MCF 10A (cell line): ENCODE measurements at regions not wholly inside any gene's neighbourhood (a gene's known extent, or its start where the extent isn't known, plus 50 kb on each side); places are given as distances from the start of the nearest gene placed in this dataset.

Experiments used
- BruUV-seq: library from RNA; stranded (reverse); fragments of 400-500 nt; replicated peaks from 2 replicates; lab custom pipeline; 2021; lab: Mats Ljungman, UMichigan
- CTCF ChIA-PET: fragments of 300-600 bp; sonication (Branson Sonifier 250); formaldehyde crosslinking; extraction: SDS; loops from one replicate; lab custom pipeline; 2021; ENCODE audit warnings: antibody characterized with exemption, inconsistent platforms; lab: Yijun Ruan, JAX
- POLR2A ChIA-PET: fragments of 300-600, 350-650 bp; sonication (Branson Sonifier 250); formaldehyde crosslinking; extraction: SDS; loops from one replicate; lab custom pipeline; 2020; ENCODE audit warnings: antibody characterized with exemption, inconsistent platforms; lab: Yijun Ruan, JAX
- DNase-seq: peaks from one replicate; pipeline ENCODE4 v3.0.0-alpha.2; 2018; ENCODE audit not compliant: unreplicated experiment
- H3K27ac Mint-ChIP-seq: one replicate; pipeline ENCODE4 v1.8.0; 2022; ENCODE audit warnings: mild to moderate bottlenecking, low read depth, mixed read lengths; ENCODE audit not compliant: unreplicated experiment
- H3K27me3 Mint-ChIP-seq: one replicate; pipeline ENCODE4 v1.8.0; 2022; ENCODE audit warnings: mixed read lengths; ENCODE audit not compliant: insufficient read depth, unreplicated experiment
- H3K36me3 Mint-ChIP-seq: one replicate; pipeline ENCODE4 v1.8.0; 2022; ENCODE audit warnings: mild to moderate bottlenecking, moderate library complexity, mixed read lengths; ENCODE audit not compliant: insufficient read depth, unreplicated experiment
- H3K4me1 Mint-ChIP-seq: one replicate; pipeline ENCODE4 v1.8.0; 2022; ENCODE audit warnings: mixed read lengths; ENCODE audit not compliant: insufficient read depth, unreplicated experiment
- H3K4me3 Mint-ChIP-seq: one replicate; pipeline ENCODE4 v1.8.0; 2022; ENCODE audit warnings: mild to moderate bottlenecking, moderate library complexity, mixed read lengths; ENCODE audit not compliant: unreplicated experiment
- H3K9me3 Mint-ChIP-seq: one replicate; pipeline ENCODE4 v1.8.0; 2022; ENCODE audit warnings: mixed read lengths; ENCODE audit not compliant: unreplicated experiment
- CTCF ChIP-seq: fragments of 200-600 bp; IDR thresholded peaks from one replicate; pipeline ENCODE4 v1.8.0; 2022; ENCODE audit warnings: antibody characterized with exemption, mild to moderate bottlenecking; ENCODE audit not compliant: unreplicated experiment
- intact Hi-C: fragments of 100-400 bp; cut with micrococcal nuclease; formaldehyde crosslinking; loops from 2 replicates; pipeline ENCODE4 v1.14.1; 2022

- Mint-ChIP-seq H3K9me3 (no peaks in the 10 kb centered on the region), H3K4me3 (no peak overlapping the region), H3K4me1 (no peaks in the 10 kb centered on the region), H3K36me3 (no peaks in the 10 kb centered on the region), H3K27me3 (no peaks in the 10 kb centered on the region), H3K27ac (no peak overlapping the region)
- no peak for DNase-seq
- TF ChIP-seq CTCF: no peak
- no TSS peak for BruUV-seq
- ChIA-PET POLR2A (interaction anchor here (0.7 to 1.4 kb wide), 5 partner anchors 11 to 210 kb away, joined by 3 to 5 read pairs (median 3); no protein-coding TSS in a partner anchor), CTCF (interaction anchor here (1.1 to 1.5 kb wide), 2 partner anchors 142 to 177 kb away, joined by 3 read pairs; no protein-coding TSS in a partner anchor)
- intact Hi-C loops: no loop called here
These were observed 201.9 kb upstream of the JAG1 start for GRCh38 chr20:10875653-10876052.

- no peak for TF ChIP-seq CTCF
- ChIA-PET POLR2A (interaction anchor here (0.5 to 1.7 kb wide), 6 partner anchors 12 to 963 kb away, joined by 3 to 6 read pairs (median 4); no protein-coding TSS in a partner anchor), CTCF (interaction anchor here (0.6 to 1.5 kb wide), 4 partner anchors 27 to 318 kb away, joined by 3 read pairs; no protein-coding TSS in a partner anchor)
- BruUV-seq: no TSS peak
- no peak overlapping the region for H3K27ac Mint-ChIP-seq
- H3K36me3 Mint-ChIP-seq: no peaks in the 10 kb centered on the region
- DNase-seq: peak; percentile 62
- no peak overlapping the region for H3K4me3 Mint-ChIP-seq
- no peaks in the 10 kb centered on the region for H3K4me1 Mint-ChIP-seq
- intact Hi-C loops: no loop called here
- H3K27me3 Mint-ChIP-seq: no peaks in the 10 kb centered on the region
- H3K9me3 Mint-ChIP-seq: no peaks in the 10 kb centered on the region
These were observed 202.8 kb upstream of the JAG1 start for GRCh38 chr20:10876558-10876957.

- H3K27me3 Mint-ChIP-seq: no peaks in the 10 kb centered on the region
- H3K27ac Mint-ChIP-seq: no peak overlapping the region
- TF ChIP-seq CTCF: no peak
- H3K4me1 Mint-ChIP-seq: no peaks in the 10 kb centered on the region
- ChIA-PET POLR2A (interaction anchor here (0.5 to 1.7 kb wide), 4 partner anchors 25 to 964 kb away, joined by 3 to 6 read pairs (median 4); no protein-coding TSS in a partner anchor), CTCF (no interaction called here)
- H3K9me3 Mint-ChIP-seq: no peaks in the 10 kb centered on the region
- DNase-seq: peak; percentile 60
- no peaks in the 10 kb centered on the region for H3K36me3 Mint-ChIP-seq
- BruUV-seq: no TSS peak
- intact Hi-C loops: no loop called here
- H3K4me3 Mint-ChIP-seq: no peak overlapping the region
These were observed 203.5 kb upstream of the JAG1 start for GRCh38 chr20:10877342-10877741.

GRCh38 chr20:10883166-10883565 is 209.4 kb upstream of the JAG1 start:
- no TSS peak for BruUV-seq
- Mint-ChIP-seq H3K4me1 (no peaks in the 10 kb centered on the region), H3K27ac (no peak overlapping the region), H3K36me3 (no peaks in the 10 kb centered on the region), H3K4me3 (no peak overlapping the region), H3K27me3 (no peaks in the 10 kb centered on the region), H3K9me3 (no peaks in the 10 kb centered on the region)
- CTCF ChIA-PET: no interaction called here
- POLR2A ChIA-PET: interaction anchor here (1.5 kb wide), 1 partner anchor 10 kb away, joined by 5 read pairs; no protein-coding TSS in a partner anchor
- TF ChIP-seq CTCF: no peak
- intact Hi-C loops: no loop called here
- no peak for DNase-seq
